ENCODE measurements at regions not wholly inside any gene's neighbourhood (a gene's known extent, or its start where the extent isn't known, plus 50 kb on each side); places are given as distances from the start of the nearest gene placed in this dataset.

- no peak for TF ChIP-seq EZH2phosphoT487 (IDR thresholded peaks at IDR 0.05; ENCODE audit: insufficient read depth, low read depth)
- no peak for TF ChIP-seq EZH2 (IDR thresholded peaks at IDR 0.05; ENCODE audit: insufficient read depth, poor library complexity, severe bottlenecking)
Observed at GRCh38 chr2:207312006-207312356, 146.2 kb upstream of the KLF7 start.
